GM12892 (cell line): ENCODE measurements at regions not wholly inside any gene's neighbourhood (a gene's known extent, or its start where the extent isn't known, plus 50 kb on each side); places are given as distances from the start of the nearest gene placed in this dataset.

Source experiments
- DNase-seq: peaks from one replicate; pipeline ENCODE4 v3.0.0; 2011; ENCODE audit not compliant: insufficient read length
- FAIRE-seq: peaks from 2 replicates; lab custom pipeline; 2011; peaks lifted over from hg19 to GRCh38; lab: Jason Lieb, UNC
- POLR2A ChIP-seq: IDR thresholded peaks from 2 replicates; pipeline ENCODE4 v1.6.1; 2011; ENCODE audit warnings: low read depth, low read length, control low read depth
- POLR2AphosphoS5 ChIP-seq: IDR thresholded peaks from 2 replicates; pipeline ENCODE4 v1.6.1; 2011; ENCODE audit warnings: low read depth, low read length, control low read depth
- TAF1 ChIP-seq: IDR thresholded peaks from 2 replicates; pipeline ENCODE4 v1.6.1; 2011; ENCODE audit warnings: low read depth, mild to moderate bottlenecking, control low read depth, low read length, borderline replicate concordance

DNA sequence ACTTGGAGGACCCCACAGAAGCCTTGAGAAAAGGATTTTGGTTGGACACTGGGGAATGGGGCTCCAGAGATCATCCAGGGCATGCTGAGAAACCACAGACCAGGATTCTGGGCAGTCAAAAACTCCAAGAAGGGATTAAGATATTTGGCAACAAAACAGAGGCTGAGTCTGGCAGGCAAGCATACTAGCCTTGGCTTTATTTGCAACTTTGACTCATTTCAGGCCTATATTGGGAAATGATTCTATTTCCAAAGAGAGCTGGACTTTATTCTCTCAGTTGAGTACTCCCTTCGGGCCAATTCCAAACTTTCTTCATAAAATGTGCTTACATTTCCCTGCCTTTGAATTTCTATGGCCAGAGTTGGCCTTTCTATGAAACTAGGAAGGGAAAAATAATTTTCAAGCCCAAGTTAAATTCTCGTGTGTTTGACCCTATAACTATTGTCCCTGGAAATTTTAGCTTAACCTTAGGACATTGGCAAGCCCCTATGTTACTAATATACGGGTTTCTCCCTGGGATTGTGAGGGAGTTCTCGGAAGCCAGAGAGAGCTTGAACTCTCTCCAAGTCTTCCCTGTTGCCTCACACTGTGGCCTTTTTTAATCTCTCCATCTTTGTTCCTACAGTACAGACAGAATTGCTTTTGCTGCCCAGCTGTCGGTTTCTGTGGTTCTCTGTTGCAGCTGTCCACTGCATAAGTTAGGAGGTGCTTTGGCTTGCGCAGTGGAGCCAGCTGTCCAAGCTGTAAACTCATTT, 112.6 kb upstream of the FAM9A start:
- DNase-seq (no peak), FAIRE-seq (no peak)
- no peak for TF ChIP-seq POLR2AphosphoS5
- TF ChIP-seq TAF1: no peak
- TF ChIP-seq POLR2A: no peak

DNA sequence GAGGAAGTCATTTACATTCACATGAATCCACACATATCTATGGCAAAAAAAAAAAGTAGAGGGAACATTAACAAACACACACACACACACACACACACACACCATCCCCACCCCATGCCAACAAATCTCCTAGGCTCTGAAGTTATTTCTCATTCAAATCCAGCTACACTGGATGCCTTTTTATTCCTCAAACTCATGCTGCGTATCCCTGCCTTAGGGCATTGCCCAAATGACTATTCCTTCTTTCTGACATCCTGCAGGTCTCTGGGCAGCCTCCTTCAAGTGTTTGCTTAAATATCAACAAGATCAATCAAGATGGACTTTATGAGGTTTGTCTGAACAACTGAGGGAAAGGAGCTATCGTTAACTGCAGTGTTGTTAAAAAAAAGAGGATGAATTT, 106.5 kb upstream of the FAM9A start:
- FAIRE-seq (no peak), DNase-seq (no peak)
- TF ChIP-seq POLR2AphosphoS5 (no peak), TAF1 (no peak), POLR2A (no peak)

DNA sequence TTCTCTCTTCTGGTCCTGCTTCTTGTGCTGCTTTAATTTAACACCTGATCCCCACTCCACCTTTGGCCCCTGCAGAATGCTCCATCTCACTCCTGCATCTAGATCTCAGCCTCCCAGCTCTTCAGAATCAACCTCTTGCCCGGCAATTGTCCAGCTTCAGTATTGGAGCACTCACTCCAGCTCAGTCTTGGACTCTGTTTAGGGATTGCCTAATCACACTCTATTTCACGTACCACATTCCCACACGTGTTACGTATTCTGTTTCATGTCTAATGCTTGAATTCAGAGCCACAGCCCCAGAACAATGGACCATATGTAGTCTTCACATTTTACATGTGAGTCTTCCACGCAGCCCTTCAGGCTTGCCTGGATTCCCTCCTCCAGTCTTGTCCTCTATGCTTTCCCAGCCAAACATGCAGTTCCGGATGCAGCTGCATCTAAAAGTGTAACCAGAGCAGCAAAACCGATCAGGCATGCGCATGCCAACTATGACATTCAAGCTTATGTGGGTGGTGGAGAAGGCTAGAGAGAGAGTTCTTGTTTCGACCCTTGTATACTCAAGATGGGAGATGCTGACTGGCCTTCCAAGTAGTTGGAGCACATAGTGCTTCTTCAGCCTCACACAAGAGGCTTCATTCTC, 105.2 kb upstream of the FAM9A start:
- DNase-seq (no peak), FAIRE-seq (no peak)
- TF ChIP-seq POLR2AphosphoS5: no peak
- no peak for TF ChIP-seq POLR2A
- TF ChIP-seq TAF1: no peak

DNA sequence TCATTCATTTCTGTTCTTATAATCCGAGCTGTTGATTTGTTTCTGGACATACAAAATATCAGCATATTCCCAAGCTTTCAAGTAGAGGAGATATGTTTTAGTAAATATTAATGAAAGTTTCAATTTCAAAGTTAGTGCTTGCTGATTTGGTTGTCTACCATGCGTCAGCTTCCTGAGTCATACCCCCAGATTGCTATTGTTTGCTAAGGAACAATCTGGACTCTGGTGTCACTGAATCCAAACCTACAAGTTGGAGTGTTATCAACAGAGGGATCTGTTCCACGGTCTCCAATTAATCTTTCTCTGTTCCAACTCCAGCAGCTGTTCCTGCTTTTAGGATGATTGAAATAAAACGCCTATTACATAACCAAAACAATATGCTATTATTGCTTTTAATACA, 96.1 kb upstream of the FAM9A start:
- DNase-seq (no peak), FAIRE-seq (no peak)
- TF ChIP-seq POLR2AphosphoS5 (no peak), POLR2A (no peak)

DNA sequence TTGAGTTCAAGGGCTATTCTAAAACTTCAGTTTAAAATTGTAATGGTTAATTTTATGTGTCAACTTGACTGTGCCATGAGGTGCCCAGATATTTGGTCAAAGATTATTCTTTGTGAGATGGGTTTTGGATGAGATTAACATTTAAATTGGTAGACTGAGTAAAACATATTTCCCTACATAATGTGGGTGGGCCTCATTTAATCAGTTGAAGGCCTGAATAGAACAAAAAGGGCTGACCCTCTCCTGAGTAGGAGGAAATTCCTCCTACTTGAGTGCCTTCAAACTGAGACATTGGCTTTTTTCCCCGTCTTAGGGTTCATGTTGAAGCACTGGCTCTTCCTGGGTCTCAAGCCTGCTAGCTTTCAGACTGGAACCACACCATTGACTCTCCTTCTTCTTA, 89.6 kb upstream of the FAM9A start:
- DNase-seq (no peak), FAIRE-seq (no peak)
- TF ChIP-seq POLR2AphosphoS5 (no peak), POLR2A (no peak), TAF1 (no peak)

DNA sequence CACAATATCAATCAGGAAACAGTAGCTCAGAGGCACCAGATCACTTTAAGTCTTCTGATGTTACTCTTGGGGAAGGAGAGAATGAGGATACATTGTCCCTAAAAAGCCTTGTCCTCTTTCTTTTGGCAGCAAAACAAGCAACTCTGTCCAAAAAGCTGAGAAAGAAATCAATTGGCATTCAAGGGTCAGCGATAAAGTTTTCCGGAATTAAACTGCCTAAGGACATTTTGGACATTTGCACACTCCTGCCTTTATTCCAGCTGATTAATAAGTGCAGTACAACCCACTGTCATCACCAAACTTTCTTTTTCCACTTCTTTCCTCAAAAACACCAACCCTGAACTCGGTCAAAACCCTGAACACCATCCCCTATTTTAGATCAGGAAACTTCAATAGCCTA, 85.8 kb upstream of the FAM9A start:
- FAIRE-seq (no peak), DNase-seq (no peak)
- TF ChIP-seq TAF1 (no peak), POLR2AphosphoS5 (no peak), POLR2A (no peak)

DNA sequence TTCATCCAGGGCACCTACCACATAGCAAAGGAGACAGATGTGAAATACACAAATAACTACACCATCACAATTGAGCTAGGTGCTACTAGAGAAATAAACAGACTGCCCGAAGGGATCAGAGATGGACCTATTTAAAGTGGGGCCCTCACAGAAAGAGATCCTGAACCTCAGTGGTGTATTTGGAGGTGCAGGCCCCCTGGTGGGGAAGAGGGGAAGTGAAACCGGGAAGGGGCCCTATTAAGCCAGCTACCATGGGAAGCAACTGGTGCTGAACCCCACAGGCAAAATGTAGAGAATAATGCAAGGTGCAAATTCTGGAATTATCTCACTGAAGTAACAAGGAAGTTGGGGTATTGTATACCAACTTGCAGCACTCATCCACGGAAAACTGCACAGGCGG, 78.6 kb upstream of the FAM9A start:
- TF ChIP-seq TAF1: no peak
- TF ChIP-seq POLR2A: no peak
- no peak for TF ChIP-seq POLR2AphosphoS5
- no peak for FAIRE-seq
- no peak for DNase-seq

DNA sequence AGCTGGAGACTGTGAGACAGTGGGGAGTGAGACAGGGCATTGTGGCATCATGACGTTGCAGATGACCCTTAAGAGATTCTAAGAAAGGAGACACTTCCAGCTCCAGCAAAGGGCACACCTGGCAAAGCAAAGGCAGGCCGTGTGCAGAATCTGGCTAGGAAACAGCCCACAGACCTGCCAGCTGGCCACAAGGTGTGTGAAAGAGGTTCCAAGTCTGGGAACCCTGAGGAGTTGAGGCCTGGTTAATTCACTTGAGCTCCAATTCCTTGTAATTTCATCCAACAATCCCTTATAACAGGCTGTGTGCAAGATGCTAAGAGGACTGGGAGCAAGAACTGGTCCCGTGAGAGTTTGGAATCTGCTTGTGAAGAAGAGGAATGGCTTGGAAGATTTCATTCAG, 72.8 kb upstream of the FAM9A start:
- DNase-seq (no peak), FAIRE-seq (no peak)
- TF ChIP-seq TAF1: no peak
- TF ChIP-seq POLR2A: no peak
- no peak for TF ChIP-seq POLR2AphosphoS5

DNA sequence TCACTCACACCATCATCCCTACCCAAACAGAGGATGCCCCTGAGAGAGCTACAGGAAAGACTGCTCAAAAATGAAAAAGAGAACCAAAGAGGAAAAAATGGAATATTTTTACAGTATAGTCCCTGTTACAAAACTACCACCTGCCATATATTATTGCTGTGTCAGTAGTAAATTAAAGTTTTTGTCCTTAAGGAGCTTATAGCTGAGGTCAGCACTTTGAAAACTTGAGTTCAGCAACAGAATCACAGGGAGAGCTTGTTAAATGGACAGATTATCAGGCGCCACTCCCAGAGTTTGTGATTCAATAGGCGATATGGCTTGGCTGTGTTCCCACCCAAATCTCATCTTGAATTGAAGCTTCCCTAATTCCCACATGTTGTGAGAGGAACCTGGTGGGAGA, 71.9 kb upstream of the FAM9A start:
- DNase-seq (no peak), FAIRE-seq (no peak)
- TF ChIP-seq POLR2A (no peak), TAF1 (no peak), POLR2AphosphoS5 (no peak)

DNA sequence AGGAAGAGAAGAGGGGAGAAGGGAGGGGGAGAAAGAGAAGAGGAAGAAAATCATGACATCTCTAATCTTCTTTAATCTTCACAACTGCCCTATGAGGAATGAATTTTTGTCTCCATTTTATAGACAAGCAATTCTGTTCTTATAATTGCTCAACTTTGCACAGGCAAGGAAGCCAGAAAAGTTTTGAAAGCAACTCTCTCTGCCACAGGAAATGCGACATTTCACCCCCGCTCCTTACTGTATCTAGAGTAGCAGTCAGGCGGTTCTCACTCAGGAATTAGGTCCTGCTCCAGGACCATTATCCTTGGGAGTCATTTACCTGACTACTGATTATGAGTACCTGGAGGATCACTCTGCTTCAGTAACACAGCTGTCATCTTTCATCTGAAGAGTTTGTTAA, 69.2 kb upstream of the FAM9A start:
- DNase-seq (no peak), FAIRE-seq (no peak)
- TF ChIP-seq POLR2AphosphoS5 (no peak), TAF1 (no peak), POLR2A (no peak)

DNA sequence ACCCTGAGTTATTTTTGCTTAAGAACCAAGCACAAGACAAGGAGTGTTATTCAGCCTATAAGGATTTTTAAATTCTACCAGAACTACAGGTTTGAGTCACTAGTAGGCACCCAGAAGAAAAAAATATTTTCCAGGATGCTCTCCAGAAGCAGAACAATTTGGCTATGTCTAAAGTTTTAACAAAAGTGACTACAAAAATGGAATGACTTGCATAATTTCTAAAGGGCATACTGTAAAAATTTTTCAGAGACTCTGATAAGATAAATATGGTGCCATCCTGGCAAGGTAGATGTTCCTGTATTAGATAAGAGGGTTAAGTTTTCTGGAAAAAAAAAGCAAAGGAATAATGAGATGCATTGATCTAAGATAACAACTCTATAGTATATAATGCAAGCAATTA, 68.6 kb upstream of the FAM9A start:
- DNase-seq: no peak
- no peak for FAIRE-seq
- TF ChIP-seq POLR2A (no peak), POLR2AphosphoS5 (no peak), TAF1 (no peak)

DNA sequence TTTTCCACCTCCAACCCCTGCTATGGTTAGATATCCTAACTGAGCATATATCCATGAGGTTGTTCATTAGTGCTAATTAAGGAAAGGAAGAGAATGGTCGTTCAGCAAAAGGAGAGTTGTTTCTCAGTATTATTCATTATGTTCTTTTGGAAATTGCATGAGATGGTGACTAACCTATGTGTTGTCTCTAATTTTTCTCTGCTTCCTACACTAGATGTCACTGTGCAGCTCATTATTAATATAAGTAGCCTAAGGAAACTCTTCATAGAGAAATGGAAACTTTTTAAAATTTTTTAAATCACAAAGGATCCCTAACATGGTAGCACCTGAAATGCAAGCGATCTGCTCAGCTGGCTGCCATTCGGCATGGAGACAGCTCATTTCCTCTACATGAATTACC, 67.7 kb upstream of the FAM9A start:
- no peak for FAIRE-seq
- no peak for DNase-seq
- no peak for TF ChIP-seq POLR2A
- no peak for TF ChIP-seq TAF1
- no peak for TF ChIP-seq POLR2AphosphoS5

DNA sequence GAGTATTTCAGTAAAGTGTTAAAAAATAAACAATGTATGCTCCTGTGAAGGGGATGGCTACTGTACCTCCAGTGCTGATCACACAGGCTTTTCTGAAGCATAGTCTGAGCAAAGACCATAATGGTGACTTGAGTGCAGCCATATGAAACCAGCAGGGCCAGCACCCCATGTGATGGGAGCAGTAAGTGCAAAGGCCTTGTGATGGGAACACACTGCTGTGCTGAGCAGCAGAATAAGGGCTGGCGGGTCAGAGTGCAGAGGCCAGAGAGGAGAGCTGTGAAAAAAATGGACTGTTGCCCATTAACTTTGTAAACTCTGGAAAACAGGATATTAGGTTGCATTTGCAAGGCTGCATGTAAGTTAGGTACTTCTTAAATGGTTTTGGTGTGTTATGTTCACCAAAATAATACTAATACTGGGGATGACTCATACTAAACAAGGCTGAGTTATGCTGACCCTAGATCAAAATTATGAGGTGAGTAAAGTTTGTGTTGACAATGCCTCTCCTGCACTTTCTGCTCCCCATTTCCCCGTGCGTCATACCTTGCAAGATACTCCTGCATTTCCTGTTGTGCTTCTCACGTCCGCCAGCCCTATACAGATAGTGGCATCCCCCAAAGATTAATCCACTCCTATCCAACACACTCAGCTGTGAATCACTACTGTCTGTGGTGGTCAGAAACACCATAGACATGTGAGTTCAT, 67.0 kb upstream of the FAM9A start:
- no peak for DNase-seq
- TF ChIP-seq POLR2A (no peak), POLR2AphosphoS5 (no peak), TAF1 (no peak)
- FAIRE-seq: no peak
